ENCODE measurements at regions not wholly inside any gene's neighbourhood (a gene's known extent, or its start where the extent isn't known, plus 50 kb on each side); places are given as distances from the start of the nearest gene placed in this dataset.

- no peak for TF ChIP-seq RAD21 (IDR thresholded peaks at IDR 0.05; ENCODE audit: low read depth)
- TF ChIP-seq EGR1 (IDR thresholded peaks at IDR 0.05; ENCODE audit: low read depth), result no peak
- TF ChIP-seq CTCF (IDR thresholded peaks at IDR 0.05 in 2 of 3, conservative IDR thresholded peaks at IDR 0.05 in 1 of 3; ENCODE audit: borderline replicate concordance in 1 of 3, insufficient read depth in 1 of 3, low read depth in 2 of 3, low read length in 2 of 3), result no peak
These were observed 79.6 kb upstream of the GRB10 start for GRCh38 chr7:50862302-50862701.
